IPS-NIHi11 (cell line): ENCODE measurements at regions not wholly inside any gene's neighbourhood (a gene's known extent, or its start where the extent isn't known, plus 50 kb on each side); places are given as distances from the start of the nearest gene placed in this dataset.

Experiments
- DNase-seq: peaks from one replicate; pipeline ENCODE4 v3.0.0; 2012; ENCODE audit warnings: mixed read lengths, low spot score

DNA sequence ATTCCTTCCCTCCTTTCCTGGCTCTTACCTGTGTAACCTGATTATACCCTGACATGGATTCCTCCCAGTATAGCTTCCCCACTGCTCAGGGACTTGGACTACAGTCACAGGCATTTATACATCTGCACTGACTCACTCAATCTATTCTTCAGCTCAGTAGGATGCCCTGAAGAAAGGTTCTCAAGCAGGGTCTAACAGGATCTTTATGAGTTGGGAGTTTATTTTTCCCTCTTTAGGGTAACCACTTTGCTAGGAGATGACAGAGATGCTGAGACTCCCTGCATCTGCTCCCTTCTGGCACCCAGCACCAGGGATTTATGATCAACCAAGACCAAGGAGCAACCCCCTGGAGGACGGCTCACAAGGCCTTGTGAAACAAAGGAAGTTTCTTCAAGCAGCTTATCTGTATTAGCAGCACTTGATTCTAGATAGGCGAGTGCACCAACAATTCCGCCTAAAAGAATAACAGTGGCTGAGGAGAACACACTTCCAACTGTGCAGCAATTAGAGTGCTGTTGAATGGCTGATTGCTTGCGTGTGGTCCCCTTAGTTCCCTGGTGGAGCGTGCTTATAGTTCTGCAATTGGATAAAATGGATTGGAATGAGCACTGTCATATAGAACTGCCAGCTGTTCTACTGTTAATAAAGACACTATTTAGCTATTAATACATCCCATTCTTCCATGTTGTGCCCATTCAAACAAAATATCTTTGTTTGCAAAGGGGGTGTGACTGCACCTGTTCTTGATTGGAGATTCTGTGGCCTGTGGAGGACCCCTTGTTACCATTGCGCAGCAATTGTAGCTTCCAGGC lies 482.6 kb downstream of the ZNF608 start:
- peak; percentile 62 for DNase-seq

GRCh38 chr5:124262991-124263571 lies 483.4 kb downstream of the ZNF608 start:
- DNase-seq, result no peak

DNA sequence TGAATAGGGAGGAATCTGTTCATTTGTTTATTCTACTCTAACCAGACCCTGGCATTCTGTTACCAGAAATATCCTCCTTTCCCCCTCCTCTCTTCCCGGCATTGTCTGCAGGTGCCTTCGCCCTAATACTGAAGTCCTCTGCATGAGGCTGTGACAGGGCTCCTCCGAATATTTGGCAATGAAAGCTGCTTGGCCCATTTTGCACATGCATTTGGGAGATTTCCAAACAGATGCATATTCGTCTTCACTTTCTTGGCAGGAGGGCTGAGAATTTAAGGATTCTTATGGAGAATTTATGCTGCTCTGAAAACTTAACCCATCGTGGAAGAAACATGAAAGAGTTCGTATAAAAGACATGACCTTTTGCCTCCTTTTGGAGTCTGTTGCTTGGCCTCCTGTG lies 484.0 kb downstream of the ZNF608 start:
- DNase-seq, result peak; percentile 21

DNA sequence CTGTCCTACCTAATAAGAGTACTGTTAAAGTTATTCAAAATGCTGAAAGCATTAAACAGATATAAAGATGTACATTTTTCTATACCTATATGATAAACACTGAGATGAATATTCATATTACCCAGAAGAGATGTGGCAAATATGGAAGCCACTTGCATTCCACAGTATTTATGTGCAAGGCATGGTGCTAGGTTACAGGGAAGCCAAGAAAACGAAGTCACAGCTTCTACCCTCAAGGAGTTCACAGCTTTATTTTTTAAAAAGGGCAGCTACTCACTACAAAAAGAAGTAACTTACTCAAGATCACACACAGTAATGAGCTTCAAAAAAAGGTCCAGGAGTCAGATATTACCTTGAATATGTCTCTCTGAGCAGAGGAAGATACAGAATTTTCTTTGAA lies 484.6 kb downstream of the ZNF608 start:
- DNase-seq, result no peak

- DNase-seq, result no peak
Measured at GRCh38 chr5:124260921-124261515, 485.4 kb downstream of the ZNF608 start.

DNA sequence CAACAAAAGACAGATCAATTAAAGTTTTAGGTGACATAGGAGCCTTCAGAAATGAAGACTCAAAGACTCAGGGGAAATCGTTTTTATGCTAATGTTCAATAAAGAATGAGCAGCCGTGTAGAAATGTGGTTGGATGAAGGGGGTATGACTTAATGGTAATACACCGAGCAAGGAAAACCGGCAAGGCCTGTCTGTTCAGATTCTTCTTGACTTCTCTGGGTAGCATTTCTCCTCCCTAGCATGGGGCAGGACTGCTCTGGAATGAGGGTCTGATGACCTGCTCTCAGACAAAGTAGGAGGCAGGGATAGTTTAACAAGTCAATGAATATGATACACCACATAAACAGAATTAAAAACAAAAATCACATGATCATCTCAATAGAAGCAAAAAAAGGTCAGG lies 487.4 kb downstream of the ZNF608 start:
- no peak for DNase-seq

DNA sequence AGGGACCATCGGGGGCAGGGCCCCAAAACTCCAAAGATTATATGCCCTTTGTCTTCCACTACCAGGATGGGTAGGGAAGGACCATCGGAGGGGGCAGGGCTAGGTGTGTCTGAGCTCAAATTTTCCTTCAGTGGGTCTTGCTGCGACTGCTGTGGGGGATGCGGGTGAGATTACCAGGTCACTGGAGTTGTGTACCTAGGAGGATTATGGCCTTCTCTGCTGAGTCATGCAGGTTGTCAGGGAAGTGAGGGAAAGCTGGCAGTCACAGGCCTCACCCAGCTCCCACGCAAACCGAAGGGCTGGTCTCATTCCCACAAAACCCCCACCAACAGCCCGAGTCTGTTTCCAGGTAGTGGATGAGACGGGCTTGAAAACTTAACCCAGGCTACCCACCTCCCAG lies 489.4 kb downstream of the ZNF608 start:
- DNase-seq, result no peak

- no peak for DNase-seq
Measured at GRCh38 chr5:124253203-124253810, 493.1 kb downstream of the ZNF608 start.

DNA sequence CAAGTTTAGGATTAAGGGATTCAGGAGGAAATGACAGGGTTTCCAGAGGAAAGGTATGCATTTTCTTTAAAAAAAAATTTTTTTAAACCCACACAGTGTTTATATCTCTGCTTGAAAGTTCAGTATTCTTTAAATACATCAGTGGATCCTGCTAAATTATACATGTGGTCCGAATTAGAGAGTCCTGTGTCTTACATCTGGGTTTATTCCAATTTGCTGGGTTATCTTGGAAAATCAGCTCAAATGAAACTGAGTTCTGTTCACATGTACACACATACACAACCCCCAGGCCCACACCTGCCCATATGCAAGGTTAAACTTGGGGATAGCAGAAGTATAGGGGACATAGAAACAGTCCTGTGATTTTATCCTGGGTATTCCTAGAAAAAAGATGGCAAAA lies 493.7 kb downstream of the ZNF608 start:
- DNase-seq, result no peak

- no peak for DNase-seq
Measured at GRCh38 chr5:124252191-124252638, 494.2 kb downstream of the ZNF608 start.

DNA sequence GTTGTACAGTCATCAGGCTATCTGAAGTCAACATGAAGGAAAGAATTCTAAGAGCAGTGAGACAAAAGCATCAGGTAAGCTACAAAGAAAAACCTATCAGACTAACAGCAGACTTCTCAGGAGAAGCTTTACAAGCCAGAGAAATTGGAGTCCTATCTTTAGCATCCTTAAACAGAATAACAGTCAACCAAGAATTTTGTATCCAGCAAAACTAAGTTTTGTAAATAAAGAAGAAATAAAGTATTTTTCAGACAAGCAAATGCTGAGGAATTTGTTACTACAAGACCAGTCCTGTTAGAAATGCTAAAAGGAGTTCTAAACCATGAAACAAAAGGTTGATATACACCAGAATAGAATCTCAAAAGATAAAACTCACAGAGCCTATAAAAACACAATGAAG lies 501.2 kb downstream of the ZNF608 start:
- no peak for DNase-seq

- no peak for DNase-seq
Measured at GRCh38 chr5:124240732-124241131, 505.7 kb downstream of the ZNF608 start.

- DNase-seq, result no peak
Measured at GRCh38 chr5:124239572-124239971, 506.9 kb downstream of the ZNF608 start.

DNA sequence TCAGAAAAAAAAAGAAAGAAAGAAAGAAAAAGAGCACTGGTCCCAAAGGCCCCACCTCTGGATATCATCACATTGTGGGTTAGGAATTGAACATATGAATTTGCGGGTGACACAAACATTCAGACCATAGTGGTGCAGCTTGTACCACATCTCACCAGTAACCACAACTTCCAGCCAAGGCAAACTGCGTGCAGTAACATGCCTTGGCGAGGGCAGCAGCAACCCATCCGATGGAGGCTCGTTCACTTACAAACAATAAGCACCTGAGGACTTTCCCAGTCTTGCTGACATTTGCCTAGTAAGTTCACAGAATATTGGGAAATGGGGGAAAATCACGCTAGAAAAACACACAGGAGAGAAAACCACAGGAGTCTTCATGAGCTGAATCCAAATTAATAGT lies 508.1 kb downstream of the ZNF608 start:
- no peak for DNase-seq

- no peak for DNase-seq
Measured at GRCh38 chr5:124237206-124237695, 509.2 kb downstream of the ZNF608 start.

DNA sequence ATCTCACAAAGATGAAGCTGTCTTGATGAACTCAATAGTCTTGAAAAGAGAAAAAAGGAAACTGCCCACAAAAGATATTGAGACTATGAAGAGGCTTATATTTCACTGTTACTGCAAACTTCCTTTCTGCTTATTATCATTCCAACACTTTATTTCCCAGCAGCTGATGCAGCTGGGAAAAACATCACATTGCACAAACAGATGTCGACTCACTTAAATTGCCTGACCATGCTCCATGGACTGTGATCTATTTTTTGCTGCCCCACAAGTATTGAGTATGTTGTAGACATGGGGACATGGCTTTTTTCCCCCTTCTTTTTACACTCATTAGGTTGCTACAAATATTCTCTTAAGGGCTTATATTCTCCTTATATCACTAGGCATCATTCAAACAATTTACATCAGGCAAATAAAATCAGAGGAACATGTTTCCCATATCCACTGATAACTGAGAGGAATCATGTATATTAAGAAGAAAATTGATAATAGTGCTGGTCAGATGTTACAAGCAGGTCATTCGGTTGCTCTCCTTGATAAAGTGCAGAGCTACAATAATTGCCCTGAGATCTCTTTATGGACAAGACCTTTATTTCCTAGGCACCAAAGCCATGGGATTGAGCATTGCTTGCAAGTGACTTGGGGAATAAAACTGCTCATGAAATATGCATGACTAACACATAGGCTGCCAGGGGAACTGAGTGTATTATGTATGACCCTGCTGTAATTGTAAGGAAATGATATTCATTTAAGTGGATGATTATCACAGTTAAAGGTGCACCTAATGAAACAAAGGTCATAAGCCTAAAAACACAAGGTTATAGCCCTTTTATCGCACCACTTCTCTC lies 509.9 kb downstream of the ZNF608 start:
- DNase-seq, result no peak

DNA sequence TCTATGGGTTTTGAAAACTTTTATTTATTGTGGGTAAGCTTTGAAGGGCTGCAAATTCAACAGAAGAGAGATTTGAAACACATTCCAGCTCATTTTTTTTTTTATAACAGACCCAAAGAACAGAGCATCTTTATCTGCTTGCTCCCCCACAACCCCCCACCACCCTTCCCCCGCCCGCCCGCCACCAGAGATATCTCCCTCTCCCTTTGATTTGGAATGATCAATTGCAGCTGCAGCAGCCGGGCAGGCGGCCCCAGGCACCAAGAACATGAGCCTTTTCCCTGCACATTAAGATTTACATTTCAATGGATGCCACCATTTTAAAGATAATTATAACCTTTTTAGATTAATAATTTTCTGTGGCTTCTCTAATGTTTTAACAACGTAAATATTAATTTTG lies 510.9 kb downstream of the ZNF608 start:
- peak; percentile 56 for DNase-seq

DNA sequence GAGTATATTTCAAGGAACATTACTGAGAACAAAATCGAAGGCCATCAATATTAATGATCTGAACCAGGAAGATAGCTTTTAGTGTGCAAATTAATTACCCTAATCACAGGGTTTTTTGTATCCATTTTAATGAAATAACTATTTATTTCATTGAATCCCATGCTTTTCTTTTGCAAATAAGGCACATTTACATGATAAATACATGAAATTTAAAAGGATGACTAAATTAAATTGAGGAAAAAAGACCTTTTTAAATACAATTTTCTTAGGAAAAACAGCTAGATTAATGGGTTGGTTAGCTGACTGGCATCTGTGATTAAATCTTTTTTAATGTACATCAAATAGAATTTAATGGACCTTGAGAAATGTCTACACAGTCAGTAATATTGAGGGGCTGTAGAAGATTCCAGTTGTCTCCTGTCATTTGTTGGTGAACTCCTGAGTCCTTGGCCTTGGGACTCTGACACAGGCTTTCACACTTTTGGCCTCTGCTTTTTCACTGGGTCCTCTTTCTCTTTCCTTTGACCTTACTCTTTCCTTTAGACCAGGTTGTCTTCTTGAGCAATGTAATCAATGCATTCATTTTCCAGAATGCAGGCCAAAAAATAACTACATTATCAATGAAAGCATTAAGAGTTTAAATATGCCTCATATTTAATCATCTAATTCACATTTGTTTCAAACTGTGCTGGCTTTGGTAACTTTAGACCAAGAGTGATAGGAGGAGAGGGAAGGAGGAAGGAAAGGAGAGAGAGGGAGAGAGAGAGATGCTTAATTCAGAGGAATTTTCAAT lies 511.5 kb downstream of the ZNF608 start:
- DNase-seq, result no peak

DNA sequence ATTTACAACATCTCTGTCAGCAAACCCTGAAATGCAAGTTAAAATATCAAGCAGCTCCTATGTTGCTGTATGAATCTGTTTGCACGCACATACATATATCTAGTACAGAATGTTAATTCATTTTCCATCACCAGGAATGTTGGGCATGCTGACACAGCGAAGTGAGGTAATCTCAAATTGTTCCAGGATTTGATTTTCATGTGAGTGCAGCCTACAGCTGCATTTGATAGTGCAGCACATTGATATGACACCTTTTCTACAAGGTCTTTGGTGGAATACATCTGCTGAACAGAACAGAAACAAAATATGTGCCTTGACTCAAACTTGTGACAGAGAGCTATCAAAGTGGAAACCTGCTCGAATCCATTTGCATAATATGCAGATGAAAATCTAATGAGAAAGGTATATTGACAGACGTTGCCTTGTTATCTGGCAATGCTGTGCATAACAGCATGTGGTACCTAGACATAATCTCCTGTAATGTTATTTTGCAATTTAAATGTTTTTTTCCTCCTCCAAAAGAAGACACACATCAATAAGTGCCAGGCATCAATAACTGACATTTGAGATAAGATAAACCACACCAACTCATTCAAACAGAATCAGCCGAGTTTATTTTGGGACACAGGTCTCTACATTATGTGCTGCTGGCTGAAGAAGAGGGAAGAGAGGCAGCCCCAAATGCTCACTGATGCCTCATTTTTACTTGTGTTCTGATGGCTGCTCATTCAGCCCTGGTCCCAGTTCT lies 512.2 kb downstream of the ZNF608 start:
- no peak for DNase-seq

DNA sequence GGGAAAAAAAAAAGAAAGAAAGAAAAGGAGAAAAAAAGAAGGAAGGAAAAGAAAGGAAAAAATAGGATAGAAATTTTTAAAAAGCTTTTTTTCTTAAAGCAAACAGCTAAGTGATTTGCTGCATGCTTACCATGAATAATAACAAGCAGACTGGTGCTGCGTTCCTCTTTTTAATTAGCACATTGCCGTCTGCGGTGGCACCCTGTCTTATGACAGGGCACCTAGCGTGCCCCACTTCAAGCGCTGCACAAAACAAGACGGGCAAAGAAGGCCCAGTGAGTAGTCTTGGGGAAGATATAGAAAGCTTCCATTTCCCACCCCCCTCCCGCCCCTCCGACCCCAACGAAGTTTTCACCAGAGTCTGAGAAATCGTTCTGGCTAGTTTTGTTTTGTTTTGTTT lies 513.9 kb downstream of the ZNF608 start:
- no peak for DNase-seq
